K562 (cell line): ENCODE measurements at regions not wholly inside any gene's neighbourhood (a gene's known extent, or its start where the extent isn't known, plus 50 kb on each side); places are given as distances from the start of the nearest gene placed in this dataset.

ENCODE experiments used
- ATAC-seq: fragments of 200-7000 bp; cut with Tn5 transposase; 3 replicates; pipeline ENCODE4 v1.9.1; 2020; ENCODE audit warnings: moderate library complexity
- BruUV-seq: library from RNA; stranded (reverse); fragments of 400-500 nt; replicated peaks from 2 replicates; lab custom pipeline; 2021; lab: Mats Ljungman, UMichigan
- CTCF ChIA-PET: fragments of 300-600 bp; formaldehyde crosslinking; extraction: SDS; loops from one replicate; lab custom pipeline; 2021; ENCODE audit warnings: low intra/inter-chr PET ratio; lab: Yijun Ruan, JAX
- POLR2A ChIA-PET: fragments of 300-600, 350-650 bp; sonication (Branson Sonifier 250); formaldehyde crosslinking; extraction: SDS; loops from one replicate; lab custom pipeline; 2021; ENCODE audit warnings: antibody characterized with exemption, inconsistent platforms; lab: Yijun Ruan, JAX
- DNase-seq, 4 experiments: peaks; one replicate each; pipeline versions ENCODE4 v3.0.0 to v3.0.0-alpha.2; 2011 to 2018; ENCODE audit warnings: low spot score in 3 of 4, mixed read lengths in 3 of 4; ENCODE audit errors: extremely low read depth in 1 of 4
- FAIRE-seq: peaks from 2 replicates; lab custom pipeline; 2011; peaks lifted over from hg19 to GRCh38; lab: Jason Lieb, UNC
- H2AFZ ChIP-seq: 2 replicates; pipeline ENCODE4 v1.6.0; 2011; ENCODE audit warnings: low read depth, low read length, control low read depth, inconsistent platforms
- H3K27ac ChIP-seq: fragments of 200-600 bp; 3 replicates; pipeline ENCODE4 v1.8.0; 2011; ENCODE audit warnings: low read depth, mild to moderate bottlenecking, control low read depth, inconsistent platforms, low read length, moderate library complexity, mixed read lengths; ENCODE audit errors: extremely low read depth
- H3K27me3 ChIP-seq, 2 experiments: fragments of 300-600 bp in 1 of 2; 2 replicates in 1 of 2; 3 replicates in 1 of 2; pipeline versions ENCODE4 v1.6.0 to v1.8.0; 2011; ENCODE audit warnings: inconsistent platforms in 2 of 2, low read length in 2 of 2, mild to moderate bottlenecking in 1 of 2, mixed read lengths in 1 of 2, moderate library complexity in 1 of 2; ENCODE audit not compliant: control insufficient read depth in 2 of 2, insufficient read depth in 2 of 2
- H3K36me3 ChIP-seq: fragments of 300-600 bp; 3 replicates; pipeline ENCODE4 v1.8.0; 2011; ENCODE audit warnings: mild to moderate bottlenecking, low read length, inconsistent platforms; ENCODE audit not compliant: control insufficient read depth, insufficient read depth
- H3K4me1 ChIP-seq, 2 experiments: fragments of 200-600 bp in 1 of 2; replicated peaks in 1 of 2; 2 replicates in 1 of 2; 3 replicates in 1 of 2; pipeline versions ENCODE4 v1.5.1 to v1.8.0; 2011; ENCODE audit warnings: inconsistent platforms in 2 of 2, low read length in 2 of 2, mild to moderate bottlenecking in 1 of 2, mixed read lengths in 1 of 2, moderate library complexity in 1 of 2; ENCODE audit not compliant: control insufficient read depth in 2 of 2, insufficient read depth in 2 of 2
- H3K4me2 ChIP-seq: 2 replicates; pipeline ENCODE4 v1.6.1; 2011; ENCODE audit warnings: low read length, control low read depth, inconsistent platforms, mixed read lengths; ENCODE audit not compliant: insufficient read depth
- H3K4me3 ChIP-seq: fragments of 200-600 bp; sonication (generic), shearing (Covaris generic); 2 replicates; pipeline ENCODE4 v1.5.1; 2016; ENCODE audit warnings: control low read depth, inconsistent platforms
- H3K79me2 ChIP-seq: fragments of 200-600 bp; 3 replicates; pipeline ENCODE4 v1.8.0; 2011; ENCODE audit warnings: low read length, inconsistent platforms; ENCODE audit not compliant: control insufficient read depth, insufficient read depth
- H3K9ac ChIP-seq, 2 experiments: 2 replicates each; pipeline versions ENCODE4 v1.6.0 to v1.6.1; 2011; ENCODE audit warnings: low read depth in 2 of 2, low read length in 2 of 2, control low read depth in 1 of 2, inconsistent platforms in 1 of 2, mild to moderate bottlenecking in 1 of 2, mixed read lengths in 1 of 2; ENCODE audit not compliant: insufficient read depth in 1 of 2
- H3K9me1 ChIP-seq: one replicate; pipeline ENCODE4 v1.6.0; 2011; ENCODE audit warnings: inconsistent platforms, mild to moderate bottlenecking, low read length, moderate library complexity; ENCODE audit not compliant: control insufficient read depth, insufficient read depth
- H3K9me3 ChIP-seq: replicated peaks from 2 replicates; pipeline ENCODE4 v1.5.1; 2011; ENCODE audit warnings: low read depth, low read length, inconsistent platforms; ENCODE audit not compliant: control insufficient read depth, insufficient read depth
- H4K20me1 ChIP-seq: replicated peaks from 2 replicates; pipeline ENCODE4 v1.6.1; 2011; ENCODE audit warnings: low read length, inconsistent platforms, mixed read lengths; ENCODE audit not compliant: control insufficient read depth, insufficient read depth
- ARHGAP35 ChIP-seq: fragments of 450-650 bp; IDR thresholded peaks from 2 replicates; pipeline ENCODE4 v1.6.1; 2018; ENCODE audit not compliant: partially characterized antibody
- ELF1 ChIP-seq: fragments of 200-800 bp; sonication (Bioruptor generic); IDR thresholded peaks from 2 replicates; pipeline ENCODE4 v1.6.1; 2016; ENCODE audit warnings: missing genetic modification characterization, missing compliant biosample characterization
- L3MBTL2 ChIP-seq: fragments of 450-650 bp; IDR thresholded peaks from 2 replicates; pipeline ENCODE4 v1.6.1; 2016; ENCODE audit warnings: mild to moderate bottlenecking, moderate library complexity
- RCOR1 ChIP-seq, 2 experiments: IDR thresholded peaks; 2 replicates each; pipeline ENCODE4 v1.6.1; 2012; ENCODE audit warnings: low read depth in 2 of 2, low read length in 2 of 2, borderline replicate concordance in 1 of 2, improper control_type of control experiment in 1 of 2
- TBP ChIP-seq: optimal IDR thresholded peaks from 2 replicates; pipeline ENCODE3; 2011; ENCODE audit warnings: low read depth, low read length, improper control_type of control experiment
- ZNF174 ChIP-seq: fragments of 250-450 bp; sonication (Bioruptor Pico); IDR thresholded peaks from 2 replicates; pipeline ENCODE4 v1.4.0; 2020; ENCODE audit warnings: mild to moderate bottlenecking
- ZNF347 ChIP-seq: fragments of 450-650 bp; formaldehyde crosslinking; IDR thresholded peaks from 2 replicates; pipeline ENCODE4 v1.4.0; 2020; ENCODE audit warnings: low read depth, mild to moderate bottlenecking, moderate library complexity
- WGBS: fragments of 100-300 bp; shearing (Covaris generic); methylation state at CpG from one replicate; pipeline ENCODE4 v1.1.6; 2016; ENCODE audit warnings: low coverage, mixed read lengths; ENCODE audit not compliant: insufficient coverage; ENCODE audit errors: missing lambda C conversion rate; 5-methylcytosine and 5-hydroxymethylcytosine counted together
- in situ Hi-C: fragments of 300-500 bp; cut with MboI; formaldehyde crosslinking; loops from 4 replicates; pipeline ENCODE4 v1.15.0; 2018; ENCODE audit warnings: inconsistent platforms, mixed read lengths
- intact Hi-C: fragments of 100-400 bp; cut with micrococcal nuclease; formaldehyde crosslinking; loops from 2 replicates; pipeline ENCODE4 v1.14.2; 2022
- TF ChIP-seq, protein P1 (sequence below): fragments of 250-450 bp; sonication (Bioruptor Pico); IDR thresholded peaks from 2 replicates; pipeline ENCODE4 v1.8.0; 2021; ENCODE audit warnings: mild to moderate bottlenecking, moderate library complexity

DNA sequence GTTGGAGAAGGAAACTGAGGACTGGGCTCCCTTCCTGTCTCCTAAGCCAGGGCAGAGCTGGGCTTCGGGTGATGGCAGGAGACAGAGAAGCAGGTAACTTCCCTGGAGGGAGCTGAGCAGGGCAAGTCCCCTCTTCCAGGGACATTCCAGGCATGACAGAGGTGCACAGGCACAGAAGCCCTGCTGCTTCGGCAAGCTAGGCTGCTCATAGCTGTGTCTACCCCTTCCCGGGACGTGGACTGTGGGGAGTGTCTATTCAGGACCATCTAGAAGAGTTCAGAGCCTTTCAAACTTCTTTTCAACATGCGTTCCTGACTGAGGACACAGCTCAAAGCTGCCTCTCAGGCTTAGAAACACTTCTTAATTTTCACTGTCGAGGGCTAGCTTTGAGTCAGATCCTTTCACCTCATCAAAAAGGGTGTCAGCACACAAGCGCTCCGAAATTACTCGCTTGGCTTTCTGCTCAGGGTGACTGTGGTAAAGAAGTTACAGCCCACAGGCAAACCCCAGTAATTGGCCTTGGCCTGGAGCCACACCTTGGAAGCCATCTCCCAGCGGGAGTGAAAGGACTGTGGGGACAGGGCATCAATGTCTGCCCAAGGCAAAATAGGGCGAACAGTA, 63.7 kb upstream of the STEAP1B start:
- Histone ChIP-seq H3K4me2 (peak overlapping the region; percentile 73), H3K36me3 (no peaks in the 10 kb centered on the region), H2AFZ (peak overlapping the region; percentile 70), H3K27ac (no peak overlapping the region; the same call in 2 of the 3 replicates), H3K9me1 (no peaks in the 10 kb centered on the region), H4K20me1 (no peaks in the 10 kb centered on the region), H3K79me2 (peaks cover 6% of the 10 kb centered on the region; the same call in 2 of the 3 replicates), H3K4me3 (peak overlapping the region; percentile 27), H3K4me1 (peaks cover 15 to 51% of the 10 kb centered on the region in 2 experiments), H3K27me3 (no peaks in the 10 kb centered on the region), H3K9ac (peak overlapping the region; percentile 37 to 87; a peak in 3 of 4 replicates), H3K9me3 (no peaks in the 10 kb centered on the region)
- 23% methylated on average over 11 of the region's 11 CpGs for WGBS
- DNase-seq, result peak in 2 of 4 experiments; percentile 28 to 33
- in situ Hi-C loops (loop anchor here (5.0 kb wide), 2 partner anchors 159 to 504 kb away; no protein-coding TSS in a partner anchor), intact Hi-C loops (loop anchor here (5.0 to 10.0 kb wide), 4 partner anchors 99 to 509 kb away; no protein-coding TSS in a partner anchor)
- FAIRE-seq, result no peak
- POLR2A ChIA-PET, result interaction anchor here (0.6 to 1.2 kb wide), 4 partner anchors 214 to 292 kb away, joined by 3 to 6 read pairs (median 3); no protein-coding TSS in a partner anchor
- ATAC-seq, result peak; percentile 27
- TF ChIP-seq, protein P1, sequence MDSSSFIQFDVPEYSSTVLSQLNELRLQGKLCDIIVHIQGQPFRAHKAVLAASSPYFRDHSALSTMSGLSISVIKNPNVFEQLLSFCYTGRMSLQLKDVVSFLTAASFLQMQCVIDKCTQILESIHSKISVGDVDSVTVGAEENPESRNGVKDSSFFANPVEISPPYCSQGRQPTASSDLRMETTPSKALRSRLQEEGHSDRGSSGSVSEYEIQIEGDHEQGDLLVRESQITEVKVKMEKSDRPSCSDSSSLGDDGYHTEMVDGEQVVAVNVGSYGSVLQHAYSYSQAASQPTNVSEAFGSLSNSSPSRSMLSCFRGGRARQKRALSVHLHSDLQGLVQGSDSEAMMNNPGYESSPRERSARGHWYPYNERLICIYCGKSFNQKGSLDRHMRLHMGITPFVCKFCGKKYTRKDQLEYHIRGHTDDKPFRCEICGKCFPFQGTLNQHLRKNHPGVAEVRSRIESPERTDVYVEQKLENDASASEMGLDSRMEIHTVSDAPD (CRISPR knock-in tag), result no peak
- TF ChIP-seq ZNF347 (CRISPR knock-in tag) (no peak), ARHGAP35 (no peak), ELF1 (tag) (no peak), ZNF174 (CRISPR knock-in tag) (no peak), RCOR1 (IDR thresholded peaks at IDR 0.05; ENCODE audit: borderline replicate concordance in 1 of 2, low read depth in 2 of 2, low read length in 2 of 2) (0 out of 4 replicates have a peak, but pooled peaks of 1 of the 2 experiments have one; percentile 7), L3MBTL2 (no peak), TBP (peak; percentile 24)
- no TSS peak for BruUV-seq
- CTCF ChIA-PET, result no interaction called here
